Epithelial cell of prostate (primary cell): ENCODE measurements at regions not wholly inside any gene's neighbourhood (a gene's known extent, or its start where the extent isn't known, plus 50 kb on each side); places are given as distances from the start of the nearest gene placed in this dataset.
"Not testable (repeated sequence)": the region's sequence is repeated elsewhere in the genome, so short reads cannot be mapped to it uniquely, and the experiment has no call there.

ENCODE experiments used
- DNase-seq: peaks from one replicate; pipeline ENCODE4 v3.0.0-alpha.2; 2011; ENCODE audit warnings: low read depth, low spot score
- H3K27ac ChIP-seq: fragments of 450-650 bp; 2 replicates; pipeline ENCODE4 v1.5.1; 2017; ENCODE audit warnings: mild to moderate bottlenecking

DNA sequence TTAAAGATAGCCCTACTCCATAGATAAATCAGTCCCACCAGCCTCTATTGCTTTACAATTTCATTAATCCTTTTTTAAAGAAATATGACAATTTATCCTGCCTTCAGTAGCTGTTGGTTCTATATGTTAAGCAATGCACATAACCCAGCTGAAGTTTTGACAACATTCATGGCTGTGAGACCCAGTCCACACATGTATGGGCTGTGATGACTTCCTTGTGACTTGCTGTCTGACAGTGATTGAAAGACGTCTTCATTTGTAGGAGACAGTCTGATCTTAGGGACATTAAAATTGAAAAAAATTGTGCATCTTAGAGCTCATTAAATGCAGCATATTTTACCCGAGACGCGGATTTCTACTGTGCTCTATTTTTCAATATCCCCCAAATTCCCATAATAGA is 252.0 kb upstream of the ASIC2 start:
- no peak overlapping the region for H3K27ac ChIP-seq
- no peak for DNase-seq

DNA sequence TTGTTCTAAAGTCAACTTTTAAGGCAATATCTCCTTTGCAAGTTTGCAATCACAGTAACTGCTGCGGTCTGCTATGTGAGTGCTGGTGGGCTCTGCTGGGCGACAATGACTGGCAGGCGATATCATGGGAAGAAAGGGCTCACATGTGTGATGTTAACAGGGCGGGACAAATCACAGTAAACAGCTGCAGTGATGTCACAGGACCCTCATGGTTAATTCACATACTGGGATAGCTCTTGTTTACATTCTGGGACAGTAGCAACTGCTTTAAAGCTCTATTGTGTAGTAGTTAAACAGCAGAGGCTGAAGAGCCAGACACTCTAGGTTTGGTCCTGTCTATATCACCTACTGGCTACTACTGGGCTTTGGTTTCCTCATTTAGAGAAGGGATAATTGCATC is 257.2 kb upstream of the ASIC2 start:
- no peak for DNase-seq
- H3K27ac ChIP-seq, result no peak overlapping the region

DNA sequence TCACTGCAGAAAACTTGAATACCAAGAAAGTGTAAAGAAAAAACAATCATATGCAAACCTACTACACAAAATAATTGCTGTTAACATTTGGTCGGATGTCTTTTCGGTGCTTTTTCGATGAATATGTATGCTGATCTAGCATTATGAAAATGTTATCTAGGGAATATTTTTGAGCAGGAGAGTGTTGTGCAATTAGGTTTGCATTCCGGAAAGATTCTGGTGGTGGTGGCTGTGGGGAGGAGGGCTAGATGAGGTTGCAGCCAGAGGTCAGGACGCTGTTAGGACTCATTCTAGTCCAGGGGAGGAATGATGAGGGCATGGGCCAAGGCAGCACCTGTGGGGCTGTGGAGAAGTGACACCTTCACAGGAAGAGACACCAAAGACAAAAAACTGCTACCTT is 258.0 kb upstream of the ASIC2 start:
- DNase-seq, result no peak
- H3K27ac ChIP-seq, result no peak overlapping the region

DNA sequence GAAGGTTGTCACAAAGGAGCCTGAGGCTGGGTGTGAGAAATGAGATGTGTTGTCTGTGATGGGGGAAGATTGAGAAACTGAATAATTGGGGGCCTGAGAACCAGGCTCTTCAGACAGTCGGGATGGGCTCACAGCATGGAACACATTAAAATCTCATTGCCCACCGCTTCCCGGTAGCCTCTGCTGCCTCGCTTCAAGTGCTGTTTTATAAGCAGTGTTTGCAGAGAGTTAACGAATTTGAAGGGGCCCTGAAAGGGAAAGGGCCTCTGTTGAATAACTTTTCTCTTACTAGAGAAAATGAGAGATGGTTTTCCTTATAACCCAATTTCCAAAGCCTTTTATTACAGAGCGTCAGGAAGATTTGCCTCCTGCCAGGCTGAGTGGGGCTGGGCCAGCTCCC is 258.8 kb upstream of the ASIC2 start:
- DNase-seq, result no peak
- H3K27ac ChIP-seq, result no peak overlapping the region

DNA sequence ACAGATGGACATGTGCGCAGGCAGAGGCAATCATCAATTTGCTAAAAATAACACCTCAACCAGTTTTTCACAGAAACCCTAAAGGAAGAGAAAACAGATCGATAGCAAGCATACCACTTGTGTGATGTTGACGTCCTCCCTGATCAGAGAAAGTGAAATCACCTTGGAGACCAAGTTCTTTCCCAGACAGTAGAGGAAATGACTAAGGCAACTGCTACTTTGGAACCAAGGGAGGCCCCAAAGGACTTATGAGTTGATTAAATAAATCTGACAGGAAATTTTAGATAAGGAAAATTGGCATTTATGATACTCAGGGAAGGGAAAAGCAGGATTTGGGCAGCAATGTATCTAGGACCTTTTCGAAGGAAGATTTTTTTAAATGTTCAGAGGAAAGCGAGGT is 267.1 kb upstream of the ASIC2 start:
- DNase-seq, result no peak
- H3K27ac ChIP-seq, result no peak overlapping the region

DNA sequence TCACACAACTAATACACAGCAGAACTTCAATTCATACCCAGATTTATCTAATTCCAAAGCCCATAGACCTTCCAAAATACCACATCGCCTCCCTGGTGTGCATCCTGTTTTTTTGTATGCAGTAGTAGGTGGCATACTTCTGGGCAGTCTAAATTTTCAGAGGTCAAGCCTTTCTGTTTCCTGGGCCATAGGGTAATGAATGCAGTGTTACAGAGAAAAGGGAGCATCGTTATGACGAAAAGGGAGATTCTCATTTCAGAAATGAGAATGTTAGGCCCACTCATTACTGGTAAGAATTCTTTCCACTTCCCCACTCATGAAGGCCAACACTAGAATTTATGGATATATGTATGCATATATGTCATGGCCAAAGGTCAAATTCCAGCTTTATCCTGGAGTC is 267.8 kb upstream of the ASIC2 start:
- no peak for DNase-seq
- H3K27ac ChIP-seq, result no peak overlapping the region

DNA sequence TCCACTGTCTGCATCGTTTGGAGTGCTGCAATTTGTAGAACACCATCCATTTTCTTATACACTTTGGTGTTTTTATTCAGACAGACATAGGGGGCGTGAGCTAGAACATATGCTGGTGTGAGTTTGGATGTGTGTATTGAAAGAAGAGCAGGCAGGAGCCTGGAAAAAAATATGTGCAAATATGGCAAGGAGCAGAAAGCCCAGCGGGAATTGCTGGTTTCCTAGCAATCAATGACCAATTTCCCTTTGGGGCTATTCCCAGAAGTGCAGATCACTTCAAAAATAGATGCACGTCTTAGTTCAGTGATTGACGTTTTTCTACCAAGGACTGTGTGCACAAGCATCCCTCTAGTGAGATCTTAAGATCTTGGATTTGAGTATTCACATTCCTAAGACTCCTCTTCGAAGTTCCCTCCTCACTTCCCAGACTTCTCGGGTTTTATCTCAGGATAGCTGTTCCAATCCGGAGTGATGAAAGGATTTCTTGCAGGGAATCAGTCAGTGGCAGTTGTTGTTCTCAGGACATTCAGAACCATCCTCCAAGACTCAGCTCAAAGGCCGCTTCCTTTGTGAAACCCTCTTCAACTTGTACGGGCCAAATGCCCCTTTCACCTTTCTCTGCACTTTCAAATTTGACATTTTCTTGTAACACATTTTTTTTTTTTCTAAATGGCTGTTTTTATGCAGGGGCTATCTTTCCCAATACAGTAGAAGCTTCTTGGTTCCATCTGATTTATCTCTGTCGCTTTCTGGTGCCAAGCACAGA is 268.7 kb upstream of the ASIC2 start:
- no peak for DNase-seq
- H3K27ac ChIP-seq, result no peak overlapping the region

DNA sequence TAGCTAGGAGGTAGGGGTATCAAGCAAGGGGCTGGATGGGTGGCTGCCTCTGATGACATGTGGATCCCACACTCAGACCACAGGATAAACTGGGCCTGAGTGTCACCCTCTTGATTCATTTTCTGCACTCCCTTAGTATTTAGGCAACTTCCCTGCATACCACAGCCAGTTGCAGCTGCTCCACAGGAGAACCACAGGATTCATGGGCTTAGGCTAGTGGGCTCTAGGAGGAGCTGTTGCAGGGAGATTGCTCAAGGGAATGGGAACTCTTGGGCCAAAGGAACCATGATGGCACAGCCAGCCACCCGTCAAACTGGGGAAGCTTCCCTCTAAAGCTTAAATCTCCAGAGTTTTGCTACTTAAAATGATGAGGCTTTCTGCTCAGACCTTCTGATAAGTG is 269.7 kb upstream of the ASIC2 start:
- H3K27ac ChIP-seq, result no peak overlapping the region
- no peak for DNase-seq

DNA sequence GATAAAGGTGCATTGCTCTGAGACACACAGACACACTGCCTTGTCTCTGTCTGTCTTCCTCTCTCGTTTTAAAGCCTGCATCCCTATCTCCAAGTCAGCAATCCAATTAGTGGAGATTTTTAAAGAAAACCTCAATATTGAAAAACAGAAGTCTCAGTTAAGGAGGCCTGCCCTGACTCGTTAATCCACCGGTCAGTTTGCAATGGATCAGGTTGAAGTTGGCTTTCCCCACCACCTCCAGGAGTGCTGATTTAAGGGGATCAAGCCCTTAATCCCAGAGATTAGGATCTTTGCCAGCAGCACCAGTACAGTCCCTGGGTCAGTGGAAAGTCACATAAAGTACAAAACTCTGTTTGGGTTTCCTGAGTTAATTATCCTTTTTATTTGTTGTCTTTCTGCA is 271.1 kb upstream of the ASIC2 start:
- no peak overlapping the region for H3K27ac ChIP-seq
- DNase-seq, result no peak

DNA sequence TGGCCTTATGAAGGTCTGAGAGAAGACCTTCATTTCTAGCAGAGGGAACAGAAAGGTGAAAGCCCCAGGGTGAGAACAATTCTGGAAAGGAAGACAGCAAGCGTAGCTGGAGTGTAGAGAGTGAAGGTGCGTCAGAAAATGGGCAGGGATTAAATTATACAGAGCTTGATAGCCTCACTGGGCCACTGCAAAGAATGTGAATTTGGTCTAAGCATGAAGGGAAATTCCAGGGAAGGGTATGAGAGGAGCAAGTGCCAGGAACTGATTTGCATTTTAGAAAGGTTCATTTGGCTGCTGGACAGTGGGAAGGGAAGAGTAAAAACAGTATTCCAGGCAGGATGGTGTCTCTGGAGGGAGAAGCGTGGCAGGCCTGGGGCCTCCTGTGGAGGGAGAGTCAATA is 274.1 kb upstream of the ASIC2 start:
- no peak for DNase-seq
- no peak overlapping the region for H3K27ac ChIP-seq

DNA sequence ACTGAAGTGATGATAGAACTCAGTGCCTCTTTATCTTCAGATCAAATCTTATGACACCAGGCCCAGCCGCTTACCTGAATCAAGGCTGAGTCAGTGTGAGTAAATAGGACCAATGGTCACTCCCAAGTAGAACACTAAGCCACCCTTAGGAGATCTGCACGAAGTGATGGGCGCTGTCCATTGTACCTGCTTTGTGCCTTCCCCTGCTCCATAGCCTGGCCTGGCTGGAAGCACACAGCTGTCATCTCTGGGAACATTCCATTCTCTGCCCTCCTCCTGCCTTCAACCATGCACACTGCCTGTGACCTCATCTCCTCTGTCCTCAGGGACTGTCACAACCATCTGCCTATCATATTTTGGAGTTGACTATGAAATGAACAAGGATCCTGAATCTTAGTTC is 279.5 kb upstream of the ASIC2 start:
- peak; percentile 8 for DNase-seq
- no peak overlapping the region for H3K27ac ChIP-seq

DNA sequence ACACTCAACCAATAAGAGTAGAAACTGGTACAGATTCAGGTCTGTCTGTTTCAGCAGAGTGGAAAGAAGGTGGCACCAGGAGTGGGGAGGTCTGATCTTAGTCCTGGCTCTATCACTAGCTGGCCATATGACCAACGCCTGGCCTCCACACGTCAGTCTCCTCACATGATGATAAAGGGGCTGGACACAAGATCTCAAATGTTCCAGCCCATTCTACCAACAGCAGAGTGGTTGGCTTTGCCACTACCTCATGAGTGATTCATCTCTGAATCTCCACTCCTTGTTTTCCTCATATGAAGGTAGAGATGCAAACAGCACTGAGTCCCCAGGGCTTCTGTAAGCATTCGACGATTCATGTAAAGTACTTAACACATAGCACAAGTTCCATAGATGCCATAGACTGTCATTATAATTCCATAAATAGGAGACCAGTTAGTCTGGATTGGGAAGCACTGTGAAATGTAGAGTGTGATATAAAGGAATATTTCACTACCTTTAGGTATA is 281.9 kb upstream of the ASIC2 start:
- H3K27ac ChIP-seq, result no peak overlapping the region
- DNase-seq, result no peak

DNA sequence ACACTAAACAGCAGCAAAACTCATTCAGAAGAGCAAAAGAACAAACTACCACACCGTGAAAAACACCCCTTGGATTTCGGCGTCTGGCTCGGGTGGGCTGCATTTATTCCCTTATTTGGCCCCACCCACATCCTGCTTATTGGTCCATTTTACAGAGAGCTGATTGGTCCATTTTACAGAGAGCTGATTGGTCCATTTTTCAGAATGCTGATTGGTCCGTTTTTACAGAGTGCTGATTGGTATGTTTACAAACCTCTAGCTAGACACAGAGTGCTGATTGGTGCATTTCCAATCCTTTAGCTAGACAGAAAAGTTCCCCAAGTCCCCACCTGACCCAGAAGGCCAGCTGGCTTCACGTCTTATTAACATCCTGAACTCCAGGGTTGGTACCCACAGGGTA is 286.6 kb upstream of the ASIC2 start:
- DNase-seq, H3K27ac ChIP-seq: not testable (repeated sequence)

DNA sequence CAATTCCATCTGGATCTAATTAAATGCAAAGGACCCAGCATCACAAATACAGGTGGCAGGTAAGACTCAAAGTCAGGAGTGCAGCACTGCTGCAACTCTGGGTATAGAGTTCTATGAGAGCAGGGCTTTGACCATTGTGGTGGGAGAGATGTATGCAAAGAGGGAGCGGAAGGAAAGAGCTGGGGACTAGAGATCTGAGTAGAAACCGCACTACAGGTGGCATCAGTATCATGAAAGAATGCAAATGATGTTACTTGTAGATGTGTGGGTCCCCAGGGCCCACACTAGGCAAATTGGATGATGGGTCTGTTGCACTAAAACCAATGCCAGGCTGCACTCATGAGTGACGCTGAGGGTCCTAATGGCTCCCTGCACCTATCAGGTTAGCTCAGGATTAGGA is 287.1 kb upstream of the ASIC2 start:
- no peak for DNase-seq
- H3K27ac ChIP-seq, result no peak overlapping the region

DNA sequence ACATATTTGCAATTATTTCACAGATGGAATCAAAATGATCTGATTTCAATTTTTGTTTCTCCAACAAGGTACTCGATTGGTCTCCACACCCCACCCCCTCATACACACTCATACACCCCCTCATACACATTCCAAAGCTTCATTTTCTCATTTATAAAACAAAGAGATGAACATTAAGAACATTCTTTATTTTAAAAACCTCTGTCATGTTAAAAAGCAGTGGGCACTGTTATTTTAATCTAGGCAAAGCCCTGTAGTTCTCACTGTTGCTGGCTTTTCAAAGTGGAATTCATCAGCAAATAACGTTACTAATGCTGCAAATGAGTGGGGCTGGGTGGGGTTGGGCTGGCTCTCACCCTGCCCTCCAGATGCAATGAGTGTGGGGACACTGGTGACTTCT is 289.6 kb upstream of the ASIC2 start:
- H3K27ac ChIP-seq, result no peak overlapping the region
- DNase-seq, result no peak

DNA sequence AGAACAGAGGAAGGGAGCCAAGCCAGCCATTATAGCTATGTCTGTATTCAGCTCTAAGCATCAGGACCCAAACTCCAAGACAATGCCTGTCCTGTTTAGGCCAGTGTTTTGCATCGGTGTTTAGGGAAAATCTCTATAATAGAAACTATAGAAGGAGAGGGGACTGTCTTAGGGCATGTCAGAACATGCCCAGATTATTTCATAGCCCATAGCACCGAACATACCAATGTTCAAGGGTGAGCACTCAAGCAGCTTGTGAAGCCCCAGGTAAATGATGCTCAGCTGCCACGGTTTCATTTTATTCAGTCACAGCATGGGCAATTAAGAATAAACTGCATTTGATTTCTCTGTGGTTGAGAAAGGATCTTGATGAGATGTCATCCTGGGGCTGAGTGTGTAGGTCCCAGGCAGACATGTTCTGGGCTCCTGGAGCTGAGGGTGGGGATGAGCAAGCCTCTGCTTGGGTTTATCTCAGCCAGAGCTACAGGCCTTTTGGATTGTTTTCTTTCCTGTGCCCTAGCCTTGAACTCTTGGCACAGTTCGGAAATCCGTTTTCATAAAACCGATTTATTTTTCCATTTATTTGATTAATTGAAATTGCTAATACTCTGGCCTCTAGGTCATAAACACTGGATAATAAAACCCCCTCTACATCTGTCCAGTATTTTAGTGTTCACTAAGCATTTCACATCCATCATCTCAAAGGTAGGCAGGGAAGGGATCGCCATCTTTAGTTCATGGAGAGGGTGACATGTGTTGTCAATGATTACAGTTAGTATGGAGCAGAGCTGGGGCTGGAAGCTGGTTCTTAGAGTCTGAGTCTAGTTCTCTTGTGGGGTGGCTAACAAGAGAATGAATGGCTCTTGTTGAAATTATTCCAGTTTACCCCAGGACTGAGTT is 290.7 kb upstream of the ASIC2 start:
- no peak overlapping the region for H3K27ac ChIP-seq
- DNase-seq, result no peak

DNA sequence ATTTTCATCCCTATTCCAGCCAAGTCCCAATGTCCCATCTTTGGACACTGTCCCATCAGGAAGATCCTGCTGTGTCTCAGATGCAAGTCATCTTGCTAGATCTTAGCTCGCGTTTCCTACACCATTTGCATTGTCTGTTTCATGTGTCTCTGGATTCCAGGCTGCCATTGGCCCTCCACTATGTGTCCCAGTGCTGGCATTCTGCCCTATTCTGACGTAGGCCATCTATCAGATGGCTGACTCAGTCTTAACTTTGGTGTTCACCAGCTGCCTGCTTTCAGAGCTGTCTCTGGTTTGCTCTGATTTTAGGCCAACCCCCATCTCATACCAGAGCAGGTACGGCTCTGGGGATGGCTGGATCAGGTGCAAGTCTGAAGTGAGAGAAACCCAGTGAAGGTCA is 300.9 kb upstream of the ASIC2 start:
- no peak overlapping the region for H3K27ac ChIP-seq
- DNase-seq, result no peak

DNA sequence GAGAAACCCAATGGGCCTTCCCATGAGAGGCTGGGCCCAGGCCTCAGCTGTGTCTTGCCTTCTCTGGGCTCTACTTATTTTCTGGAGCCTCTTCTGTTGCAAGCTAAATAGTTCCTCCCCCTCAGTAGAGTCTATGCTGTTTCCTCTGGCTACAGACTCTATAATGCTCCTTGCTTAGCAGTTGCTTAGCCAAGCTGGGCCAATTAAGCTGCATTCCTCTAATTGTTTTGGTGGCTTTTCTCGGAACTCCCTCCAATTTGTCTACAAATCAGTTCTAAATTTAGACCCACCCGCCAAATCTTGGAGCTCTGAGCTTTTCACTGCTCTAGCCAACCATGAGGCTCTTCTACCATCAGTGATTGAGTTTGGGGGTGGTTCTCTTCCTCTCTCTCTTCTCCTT is 302.7 kb upstream of the ASIC2 start:
- H3K27ac ChIP-seq, result no peak overlapping the region
- DNase-seq, result no peak

DNA sequence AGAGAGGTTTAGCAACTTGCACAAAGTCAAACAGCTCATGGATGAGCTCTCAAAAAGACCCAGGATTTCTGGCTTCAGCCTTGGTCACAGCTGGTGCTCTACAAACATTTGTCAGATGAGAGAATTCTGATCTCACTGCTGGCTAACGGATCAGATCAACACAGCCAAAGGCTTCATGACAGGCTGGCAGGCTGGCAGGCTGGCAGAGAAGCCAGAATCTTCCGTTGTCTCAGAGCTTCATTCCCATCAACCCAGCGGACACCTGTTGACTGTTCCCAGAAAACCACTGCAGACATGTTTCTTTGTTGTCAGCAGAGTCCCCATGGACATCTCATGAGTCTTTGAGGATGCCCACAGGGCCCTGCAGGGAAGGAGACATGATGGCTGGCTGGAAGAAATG is 303.8 kb upstream of the ASIC2 start:
- DNase-seq, result no peak
- no peak overlapping the region for H3K27ac ChIP-seq

DNA sequence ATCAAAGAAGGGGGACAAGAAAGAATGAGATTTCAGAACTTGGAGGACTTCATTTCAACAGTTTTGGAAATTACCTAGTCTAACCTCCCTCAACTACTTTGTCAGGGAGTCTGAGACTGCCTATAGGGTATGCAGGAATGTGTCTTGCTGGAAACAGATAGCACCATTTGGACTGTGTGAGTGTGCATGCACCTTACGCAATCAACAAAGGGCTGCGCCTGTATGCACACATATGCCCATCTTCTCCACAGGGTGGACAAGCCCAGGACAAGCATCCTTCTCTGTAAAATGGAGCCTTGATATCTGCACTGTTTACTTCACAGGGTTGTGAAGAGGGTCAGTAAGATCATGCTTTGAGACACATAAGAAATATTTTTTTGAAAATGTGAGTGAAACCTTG is 305.7 kb upstream of the ASIC2 start:
- DNase-seq, result no peak
- H3K27ac ChIP-seq, result no peak overlapping the region

DNA sequence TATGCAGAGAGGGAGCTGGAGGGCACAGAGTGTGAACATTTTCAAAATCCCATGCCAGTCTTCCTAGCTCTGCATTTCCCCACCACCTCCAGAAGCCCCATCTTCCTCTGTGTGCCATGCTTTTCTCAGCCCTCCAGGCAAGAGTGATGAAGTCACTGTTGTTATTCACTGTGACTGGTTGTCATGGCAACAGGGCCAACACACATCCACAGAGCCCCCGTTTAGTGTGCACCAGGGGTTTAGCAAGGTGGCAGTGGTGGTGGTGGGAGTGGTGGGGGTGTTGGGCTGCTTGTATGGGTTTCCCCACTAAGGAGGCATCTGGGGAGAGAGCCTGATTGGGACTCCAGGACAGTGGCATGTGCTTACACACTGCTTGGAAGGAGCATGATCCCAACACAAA is 309.9 kb upstream of the ASIC2 start:
- DNase-seq, result no peak
- no peak overlapping the region for H3K27ac ChIP-seq

DNA sequence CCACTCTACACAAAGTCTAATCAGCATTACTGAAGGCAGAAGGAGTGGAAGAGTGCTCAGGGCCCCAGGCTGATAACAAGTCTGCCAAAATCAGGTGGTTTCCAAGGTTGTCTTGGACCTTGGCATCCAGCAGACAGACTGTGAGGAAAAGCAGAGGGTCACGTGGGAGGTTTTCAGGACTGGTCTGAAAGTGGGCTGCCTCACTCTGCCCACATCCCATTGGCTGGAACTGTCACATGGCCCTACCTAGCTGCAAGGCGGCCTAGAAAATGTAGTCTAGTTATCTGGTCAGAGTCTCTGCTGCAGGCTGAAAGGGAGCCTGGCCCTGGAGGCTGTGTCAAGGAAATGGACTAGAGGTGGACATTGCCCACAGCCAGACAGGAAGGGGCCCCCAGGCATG is 310.7 kb upstream of the ASIC2 start:
- DNase-seq, result no peak
- H3K27ac ChIP-seq, result no peak overlapping the region
